ENCODE measurements at regions not wholly inside any gene's neighbourhood (a gene's known extent, or its start where the extent isn't known, plus 50 kb on each side); places are given as distances from the start of the nearest gene placed in this dataset.

- Histone ChIP-seq H3K27ac (no peak overlapping the region), H3K4me3 (no peak overlapping the region)
- DNase-seq (ENCODE audit: low spot score), result no peak
- TF ChIP-seq, protein P1, sequence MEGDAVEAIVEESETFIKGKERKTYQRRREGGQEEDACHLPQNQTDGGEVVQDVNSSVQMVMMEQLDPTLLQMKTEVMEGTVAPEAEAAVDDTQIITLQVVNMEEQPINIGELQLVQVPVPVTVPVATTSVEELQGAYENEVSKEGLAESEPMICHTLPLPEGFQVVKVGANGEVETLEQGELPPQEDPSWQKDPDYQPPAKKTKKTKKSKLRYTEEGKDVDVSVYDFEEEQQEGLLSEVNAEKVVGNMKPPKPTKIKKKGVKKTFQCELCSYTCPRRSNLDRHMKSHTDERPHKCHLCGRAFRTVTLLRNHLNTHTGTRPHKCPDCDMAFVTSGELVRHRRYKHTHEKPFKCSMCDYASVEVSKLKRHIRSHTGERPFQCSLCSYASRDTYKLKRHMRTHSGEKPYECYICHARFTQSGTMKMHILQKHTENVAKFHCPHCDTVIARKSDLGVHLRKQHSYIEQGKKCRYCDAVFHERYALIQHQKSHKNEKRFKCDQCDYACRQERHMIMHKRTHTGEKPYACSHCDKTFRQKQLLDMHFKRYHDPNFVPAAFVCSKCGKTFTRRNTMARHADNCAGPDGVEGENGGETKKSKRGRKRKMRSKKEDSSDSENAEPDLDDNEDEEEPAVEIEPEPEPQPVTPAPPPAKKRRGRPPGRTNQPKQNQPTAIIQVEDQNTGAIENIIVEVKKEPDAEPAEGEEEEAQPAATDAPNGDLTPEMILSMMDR (IDR thresholded peaks at IDR 0.05), result no peak
Measured at GRCh38 chr2:111652681-111653080, 231.3 kb downstream of the ANAPC1 start.

DNA sequence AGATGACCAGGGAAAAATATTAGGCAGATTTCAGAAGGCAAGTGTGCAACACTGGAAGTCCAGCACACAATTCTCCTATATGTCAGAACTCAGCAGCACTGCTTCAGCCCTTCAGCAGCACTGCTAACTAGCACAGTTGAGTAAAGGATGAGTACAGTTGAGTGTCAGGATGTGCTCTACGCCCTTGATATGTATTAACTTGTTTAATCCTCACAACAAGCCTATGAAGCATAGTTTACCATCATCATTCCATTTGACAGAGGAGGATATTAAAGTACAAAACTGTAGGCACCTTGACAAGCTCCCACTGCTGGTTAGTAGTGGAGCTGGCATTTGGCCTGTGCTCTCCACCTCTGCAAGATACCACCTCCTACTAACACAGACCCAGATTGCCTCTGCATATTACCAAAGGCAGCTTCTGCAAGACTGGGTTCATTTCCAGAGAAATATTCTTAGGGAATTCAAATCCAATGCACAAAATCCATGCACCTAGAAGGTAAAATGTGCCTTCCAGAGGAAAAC, 230.8 kb downstream of the ANAPC1 start:
- no peak overlapping the region for H3K27ac ChIP-seq
- TF ChIP-seq, protein P1 (IDR thresholded peaks at IDR 0.05), result no peak
- DNase-seq (ENCODE audit: low spot score), result peak; percentile 14
- no peak overlapping the region for H3K4me3 ChIP-seq

DNA sequence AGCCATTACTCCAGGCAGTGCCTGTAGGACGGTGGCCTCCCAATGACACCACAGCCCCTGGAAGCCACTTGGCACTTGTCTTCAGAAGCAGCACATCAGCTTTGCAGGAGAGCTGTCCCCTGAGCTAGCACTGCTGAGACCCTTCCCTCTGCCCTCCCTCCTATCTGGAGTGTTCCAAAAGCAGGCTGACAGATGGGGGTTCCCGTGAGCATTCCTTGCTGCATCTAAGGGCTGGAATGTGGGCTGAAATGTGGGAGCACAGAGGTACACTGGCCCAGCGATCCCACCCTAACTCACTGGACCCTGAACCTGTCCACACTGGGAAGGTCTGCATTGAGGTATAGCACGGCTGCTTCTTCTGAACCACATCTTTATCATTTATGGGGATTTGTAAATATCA, 230.1 kb downstream of the ANAPC1 start:
- TF ChIP-seq, protein P1 (IDR thresholded peaks at IDR 0.05), result no peak
- DNase-seq (ENCODE audit: low spot score), result peak; percentile 46
- no peak overlapping the region for H3K27ac ChIP-seq
- no peak overlapping the region for H3K4me3 ChIP-seq

- no peak overlapping the region for H3K4me3 ChIP-seq
- TF ChIP-seq, protein P1 (IDR thresholded peaks at IDR 0.05), result no peak
- no peak for DNase-seq (ENCODE audit: low spot score)
- H3K27ac ChIP-seq, result no peak overlapping the region
Measured at GRCh38 chr2:111654829-111655228, 229.2 kb downstream of the ANAPC1 start.

DNA sequence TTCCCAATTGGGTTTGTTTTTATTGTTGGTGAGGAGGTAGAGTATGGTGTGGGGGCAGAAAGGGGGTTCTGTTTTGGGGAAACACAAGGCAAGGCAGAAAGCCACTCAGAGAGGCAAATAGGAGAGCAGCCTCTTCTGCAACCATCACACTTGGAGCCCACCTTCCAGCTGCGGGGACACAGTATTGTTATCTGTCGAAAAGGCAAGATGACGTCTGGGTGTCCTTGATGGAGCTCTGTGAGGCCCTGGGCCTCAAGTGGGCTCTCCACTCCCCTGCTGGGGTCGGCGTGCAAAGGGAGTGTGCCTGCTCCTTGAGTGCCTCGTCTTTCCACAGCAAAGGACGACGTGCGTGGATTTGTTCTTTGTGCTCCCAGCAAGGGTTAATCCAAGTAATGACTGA, 227.6 kb downstream of the ANAPC1 start:
- DNase-seq (ENCODE audit: low spot score), result peak; percentile 46
- TF ChIP-seq, protein P1 (IDR thresholded peaks at IDR 0.05), result no peak
- Histone ChIP-seq H3K27ac (no peak overlapping the region), H3K4me3 (no peak overlapping the region)

GRCh38 chr2:111656894-111657293, 227.1 kb downstream of the ANAPC1 start:
- DNase-seq (ENCODE audit: low spot score), result no peak
- Histone ChIP-seq H3K4me3 (no peak overlapping the region), H3K27ac (no peak overlapping the region)
- TF ChIP-seq, protein P1 (IDR thresholded peaks at IDR 0.05), result no peak

DNA sequence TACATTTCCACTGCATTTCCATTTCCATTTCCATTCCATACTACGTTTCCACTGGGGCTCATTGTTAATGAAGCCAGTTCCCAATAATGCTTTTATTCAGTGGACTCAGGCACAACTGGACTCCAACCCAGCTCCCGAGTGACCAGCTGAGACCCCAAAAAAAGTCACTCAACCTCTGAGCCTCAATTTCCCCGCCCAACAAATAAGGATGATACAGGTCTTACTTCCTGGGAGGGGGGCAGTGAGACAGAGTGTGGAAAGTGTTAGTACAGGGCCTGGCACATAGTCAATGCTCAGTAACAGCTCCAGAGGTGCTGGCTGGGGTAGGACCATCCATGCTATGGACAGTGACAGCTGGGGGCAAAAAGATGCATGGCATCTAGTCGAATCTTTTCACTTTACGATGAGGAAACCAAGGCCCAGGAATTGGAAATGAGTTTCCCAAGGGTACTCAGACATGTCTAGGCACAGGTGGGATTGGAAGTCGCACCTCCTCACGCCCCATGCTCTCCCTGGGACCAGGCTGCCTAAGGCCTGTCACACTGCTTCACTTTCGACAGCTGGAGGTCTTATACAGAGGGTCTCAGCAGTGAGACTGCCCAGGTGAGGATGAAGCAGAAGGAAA, 226.5 kb downstream of the ANAPC1 start:
- no peak overlapping the region for H3K27ac ChIP-seq
- peak; percentile 53 for DNase-seq (ENCODE audit: low spot score)
- TF ChIP-seq, protein P1 (IDR thresholded peaks at IDR 0.05), result no peak
- H3K4me3 ChIP-seq, result no peak overlapping the region

Measured in coronary artery (tissue), 2 donors.